ENCODE measurements at regions not wholly inside any gene's neighbourhood (a gene's known extent, or its start where the extent isn't known, plus 50 kb on each side); places are given as distances from the start of the nearest gene placed in this dataset.

- DNase-seq = no peak
These were observed 62.0 kb upstream of the CLMN start for GRCh38 chr14:95381726-95382125.

GRCh38 chr14:95380350-95381042, 60.8 kb upstream of the CLMN start:
- no peak for DNase-seq

- DNase-seq = no peak
These were observed 59.9 kb upstream of the CLMN start for GRCh38 chr14:95379634-95380033.

- DNase-seq = no peak
These were observed 55.9 kb upstream of the CLMN start for GRCh38 chr14:95375539-95376109.

GRCh38 chr14:95374239-95374997, 54.7 kb upstream of the CLMN start:
- no peak for DNase-seq

GRCh38 chr14:95370076-95370475, 50.4 kb upstream of the CLMN start:
- no peak for DNase-seq

Data from CD4-positive, alpha-beta T cell treated with Interleukin-1 beta for 1 hour (primary cell).